Astrocyte (in vitro differentiated cells and primary cell): ENCODE measurements at regions not wholly inside any gene's neighbourhood (a gene's known extent, or its start where the extent isn't known, plus 50 kb on each side); places are given as distances from the start of the nearest gene placed in this dataset.

ENCODE experiments used
- EZH2 ChIP-seq: IDR thresholded peaks from 2 replicates; pipeline ENCODE4 v1.6.1; 2012; ENCODE audit warnings: mild to moderate bottlenecking, low read length, inconsistent platforms; ENCODE audit not compliant: insufficient read depth
- TF ChIP-seq, protein P1 (sequence below): IDR thresholded peaks from 2 replicates; pipeline ENCODE4 v1.5.1; 2011; ENCODE audit warnings: low read depth, mild to moderate bottlenecking, inconsistent platforms, low read length, moderate library complexity; ENCODE audit not compliant: insufficient read depth

GRCh38 chr9:90147426-90147825 lies 495.2 kb downstream of the DIRAS2 start:
- TF ChIP-seq, protein P1, sequence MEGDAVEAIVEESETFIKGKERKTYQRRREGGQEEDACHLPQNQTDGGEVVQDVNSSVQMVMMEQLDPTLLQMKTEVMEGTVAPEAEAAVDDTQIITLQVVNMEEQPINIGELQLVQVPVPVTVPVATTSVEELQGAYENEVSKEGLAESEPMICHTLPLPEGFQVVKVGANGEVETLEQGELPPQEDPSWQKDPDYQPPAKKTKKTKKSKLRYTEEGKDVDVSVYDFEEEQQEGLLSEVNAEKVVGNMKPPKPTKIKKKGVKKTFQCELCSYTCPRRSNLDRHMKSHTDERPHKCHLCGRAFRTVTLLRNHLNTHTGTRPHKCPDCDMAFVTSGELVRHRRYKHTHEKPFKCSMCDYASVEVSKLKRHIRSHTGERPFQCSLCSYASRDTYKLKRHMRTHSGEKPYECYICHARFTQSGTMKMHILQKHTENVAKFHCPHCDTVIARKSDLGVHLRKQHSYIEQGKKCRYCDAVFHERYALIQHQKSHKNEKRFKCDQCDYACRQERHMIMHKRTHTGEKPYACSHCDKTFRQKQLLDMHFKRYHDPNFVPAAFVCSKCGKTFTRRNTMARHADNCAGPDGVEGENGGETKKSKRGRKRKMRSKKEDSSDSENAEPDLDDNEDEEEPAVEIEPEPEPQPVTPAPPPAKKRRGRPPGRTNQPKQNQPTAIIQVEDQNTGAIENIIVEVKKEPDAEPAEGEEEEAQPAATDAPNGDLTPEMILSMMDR, result no peak
- no peak for TF ChIP-seq EZH2
